Stimulated activated CD4-positive, alpha-beta T cell treated with anti-CD3 and anti-CD28 coated beads, TNF-alpha, amount 100 ng/mL, for 48 hours (primary cell): ENCODE measurements at regions not wholly inside any gene's neighbourhood (a gene's known extent, or its start where the extent isn't known, plus 50 kb on each side); places are given as distances from the start of the nearest gene placed in this dataset.
"Not testable (repeated sequence)": the region's sequence is repeated elsewhere in the genome, so short reads cannot be mapped to it uniquely, and the experiment has no call there.

Source experiments
- DNase-seq, 3 donors: peaks; one replicate each; pipeline ENCODE4 v3.0.0-alpha.2; 2020; ENCODE audit warnings: low read depth in 3 of 3

- DNase-seq, result no peak
Measured at GRCh38 chr7:88614736-88615135, 144.8 kb upstream of the ZNF804B start.

DNA sequence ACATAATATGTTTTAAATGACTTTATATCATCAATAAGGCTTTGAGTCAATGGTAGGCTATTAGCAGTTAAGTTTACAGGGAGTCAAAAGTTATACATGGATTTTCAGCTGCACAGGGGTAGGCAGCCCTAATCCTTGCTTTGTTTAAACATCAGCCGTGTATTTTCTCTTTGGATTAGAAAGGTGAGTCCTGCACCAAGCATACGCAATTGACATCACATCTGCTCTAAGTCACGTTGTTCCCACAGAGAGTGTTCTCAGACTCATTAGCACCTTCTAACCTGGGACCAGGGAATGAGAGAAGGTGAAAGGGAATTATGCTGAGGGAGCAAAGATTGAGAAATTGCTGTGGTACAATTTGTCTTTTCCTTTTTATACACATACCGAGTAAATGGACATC is 148.6 kb upstream of the ZNF804B start:
- DNase-seq, result no peak

DNA sequence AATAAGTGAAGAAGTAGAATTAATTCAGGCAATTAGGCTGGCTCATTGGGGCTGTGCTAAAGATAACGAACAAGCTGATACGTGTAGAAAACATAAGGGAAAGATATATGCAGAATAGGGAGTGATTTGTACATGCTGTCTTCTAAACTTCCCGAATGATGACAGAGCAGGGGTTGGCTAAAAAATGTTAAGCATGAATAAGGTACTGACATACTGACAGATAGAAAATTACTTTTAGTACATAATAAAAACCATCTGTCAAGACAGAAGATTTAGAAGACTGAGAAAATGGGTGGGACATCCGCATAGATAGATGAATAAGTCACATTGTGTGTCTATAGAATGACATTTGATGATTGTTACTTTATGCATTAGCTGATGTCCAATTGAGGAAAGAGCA is 158.8 kb upstream of the ZNF804B start:
- no peak for DNase-seq

DNA sequence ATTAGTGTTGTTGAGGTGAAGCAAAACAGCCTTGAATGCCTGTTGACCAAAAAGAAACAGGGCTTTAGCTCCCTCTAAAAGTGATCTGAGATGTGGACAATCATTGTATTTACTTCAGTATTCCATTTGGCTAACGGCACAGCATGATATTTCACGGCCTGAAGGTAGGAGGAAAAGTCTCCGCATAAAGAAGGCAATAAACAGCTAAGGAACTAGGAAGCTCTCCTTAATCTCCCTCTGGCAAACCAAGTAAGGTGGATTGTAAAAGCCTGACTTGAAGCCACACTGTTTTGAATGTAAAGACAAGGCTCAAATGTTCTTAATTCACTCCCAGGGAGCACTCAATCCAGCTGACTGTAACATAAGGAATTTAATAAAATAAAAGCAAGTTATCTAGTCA is 160.0 kb upstream of the ZNF804B start:
- no peak for DNase-seq

DNA sequence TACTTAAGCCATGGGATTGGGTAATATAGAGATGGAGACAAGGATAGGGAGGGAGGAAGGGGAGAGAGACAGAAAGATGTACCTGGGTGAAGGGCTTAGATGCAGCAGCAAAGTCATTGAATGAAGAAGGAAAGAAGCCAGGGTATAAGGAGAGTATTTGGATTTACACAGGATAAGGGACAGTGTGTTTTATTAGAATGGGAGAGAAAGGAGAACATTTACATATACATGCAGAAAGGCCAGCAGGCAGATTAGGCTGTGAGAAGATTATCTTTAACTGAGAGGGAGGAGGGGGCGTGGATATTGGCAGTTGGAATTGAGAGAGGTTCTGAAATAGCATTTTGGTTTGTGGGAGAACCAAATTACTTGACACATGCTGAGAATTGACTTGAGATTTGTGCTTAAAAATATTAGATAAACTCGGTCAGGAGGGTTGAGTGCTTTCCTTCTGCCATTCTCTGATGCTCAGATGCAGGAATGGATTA is 161.5 kb upstream of the ZNF804B start:
- no peak for DNase-seq

DNA sequence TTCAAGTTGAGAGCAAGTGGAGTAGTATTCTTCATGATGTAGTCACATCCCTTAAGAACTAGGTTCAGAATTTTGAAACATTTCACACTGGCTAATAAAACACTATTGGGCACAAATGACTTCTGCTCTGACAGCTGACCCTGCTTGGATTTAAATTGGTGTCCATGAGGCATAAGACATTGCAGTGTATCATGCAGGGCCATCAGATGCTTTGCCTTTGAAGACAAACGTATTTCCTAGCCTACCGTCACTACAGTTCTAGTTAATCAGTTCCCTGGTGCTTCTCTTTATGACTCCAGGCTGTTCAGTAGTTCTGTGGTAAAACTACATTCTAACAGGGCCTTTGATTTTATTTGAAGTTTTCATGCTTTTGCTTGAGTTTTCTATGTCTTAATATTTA is 168.5 kb upstream of the ZNF804B start:
- no peak for DNase-seq

GRCh38 chr7:88589927-88590326 is 169.6 kb upstream of the ZNF804B start:
- DNase-seq, result no peak

- DNase-seq, result no peak
Measured at GRCh38 chr7:88586890-88587289, 172.6 kb upstream of the ZNF804B start.

DNA sequence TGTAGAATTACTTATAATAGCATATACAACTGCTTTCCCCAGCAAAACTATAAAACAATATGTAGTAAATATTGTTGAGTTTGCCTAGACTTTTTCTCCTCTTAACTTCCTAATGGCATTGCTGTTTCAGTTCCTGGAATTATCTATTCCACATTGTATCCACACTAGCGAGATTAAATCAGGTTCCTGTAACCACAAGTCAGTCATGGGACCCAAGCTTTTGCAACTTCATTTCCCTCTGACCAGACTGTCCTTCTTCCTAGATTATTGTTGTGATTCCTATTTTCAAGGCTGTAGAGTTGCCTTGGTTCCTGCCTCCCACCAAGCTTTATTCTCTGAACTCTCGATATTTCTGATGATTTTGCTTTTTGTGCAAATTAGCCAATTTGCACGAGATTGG is 173.3 kb upstream of the ZNF804B start:
- DNase-seq, result no peak

- DNase-seq, result no peak
Measured at GRCh38 chr7:88576720-88577119, 182.8 kb upstream of the ZNF804B start.

DNA sequence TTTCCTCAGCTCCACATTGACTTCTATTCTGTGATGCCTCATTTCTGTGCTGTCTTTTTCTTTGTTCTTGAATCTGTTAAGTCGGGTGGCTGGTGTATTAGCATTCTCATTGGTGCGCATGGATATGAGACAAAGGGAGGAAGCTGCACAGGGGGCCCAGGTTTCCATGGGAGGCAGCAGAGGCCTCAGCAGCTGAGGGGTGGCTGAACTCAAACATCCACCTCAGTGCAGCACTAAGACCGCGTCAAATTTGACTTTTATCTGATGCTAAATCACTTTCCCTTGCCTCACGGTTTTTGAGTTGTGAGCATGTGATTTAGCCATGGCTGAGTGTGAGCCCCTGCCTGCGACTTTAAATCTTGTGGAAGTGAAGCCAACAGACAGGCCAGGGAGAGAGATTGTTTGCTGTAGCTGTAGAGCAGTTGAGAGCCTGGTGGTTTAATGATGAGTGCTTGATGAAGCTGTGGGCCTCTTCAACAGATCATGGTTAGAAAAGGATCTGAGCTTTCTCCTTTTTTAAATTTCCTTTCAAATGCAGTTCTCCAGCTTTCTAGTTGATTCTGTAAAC is 193.3 kb upstream of the ZNF804B start:
- no peak for DNase-seq

GRCh38 chr7:88565401-88565800 is 194.1 kb upstream of the ZNF804B start:
- DNase-seq, result no peak

DNA sequence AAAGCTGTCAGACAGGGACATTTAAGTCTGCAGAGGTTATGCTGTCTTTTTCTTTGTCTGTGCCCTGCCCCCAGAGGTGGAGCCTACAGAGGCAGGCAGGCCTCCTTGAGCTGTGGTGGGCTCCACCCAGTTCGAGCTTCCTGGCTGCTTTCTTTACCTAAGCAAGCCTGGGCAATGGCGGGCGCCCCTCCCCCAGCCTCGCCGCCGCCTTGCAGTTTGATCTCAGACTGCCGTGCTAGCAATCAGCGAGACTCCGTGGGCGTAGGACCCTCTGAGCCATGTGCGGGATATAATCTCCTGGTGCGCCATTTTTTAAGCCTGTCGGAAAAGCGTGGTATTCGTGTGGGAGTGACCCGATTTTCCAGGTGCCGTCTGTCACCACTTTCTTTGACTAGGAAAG is 203.1 kb upstream of the ZNF804B start:
- DNase-seq, result not testable (repeated sequence)

DNA sequence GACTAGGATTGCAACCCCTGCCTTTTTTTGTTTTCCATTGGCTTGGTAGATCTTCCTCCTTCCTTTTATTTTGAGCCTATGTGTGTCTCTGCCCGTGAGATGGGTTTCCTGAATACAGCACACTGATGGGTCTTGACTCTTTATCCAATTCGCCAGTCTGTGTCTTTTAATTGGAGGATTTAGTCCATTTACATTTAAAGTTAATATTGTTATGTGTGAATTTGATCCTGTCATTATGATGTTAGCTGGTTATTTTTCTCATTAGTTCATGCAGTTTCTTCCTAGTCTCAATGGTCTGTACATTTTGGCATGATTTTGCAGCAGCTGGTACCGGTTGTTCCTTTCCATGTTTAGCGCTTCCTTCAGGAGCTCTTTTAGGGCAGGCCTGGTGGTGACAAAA is 204.7 kb upstream of the ZNF804B start:
- DNase-seq, result not testable (repeated sequence)

DNA sequence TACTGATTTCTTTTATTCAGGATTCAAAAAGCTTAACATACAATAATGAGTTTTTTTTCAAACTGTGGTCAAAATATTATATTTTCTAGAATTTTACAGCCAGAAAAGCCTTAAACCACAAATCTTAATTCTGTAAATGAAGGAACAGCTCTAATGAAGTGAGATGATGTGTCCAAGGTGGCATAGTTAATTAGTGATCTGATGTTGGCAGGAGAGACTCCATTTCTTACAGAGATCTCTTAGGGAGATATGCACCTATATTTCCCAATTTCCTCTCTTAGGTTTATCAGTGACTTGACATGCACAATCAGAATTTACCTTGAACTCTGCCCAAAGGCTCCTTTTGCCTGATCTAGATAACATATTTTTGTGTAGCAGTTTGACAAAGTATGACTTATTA is 211.1 kb upstream of the ZNF804B start:
- no peak for DNase-seq

DNA sequence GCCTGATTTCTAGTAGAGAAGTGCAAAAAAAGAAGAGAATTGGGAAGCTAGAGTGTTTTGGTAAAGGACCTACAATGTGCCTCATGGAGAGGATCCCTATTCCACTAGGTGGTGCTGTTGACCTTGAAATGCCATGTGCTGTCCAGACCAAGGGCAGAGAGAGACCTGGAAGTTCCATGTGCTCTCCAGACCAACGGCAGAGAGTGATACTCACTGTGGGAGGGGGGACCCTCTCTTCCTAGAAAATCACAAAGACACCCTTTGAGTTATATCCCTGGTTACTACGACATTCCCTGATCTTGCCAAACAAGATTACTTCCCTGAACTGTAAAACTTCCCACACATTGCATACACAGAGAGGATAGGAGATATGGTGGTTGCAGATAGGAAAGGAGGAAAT is 212.7 kb upstream of the ZNF804B start:
- peak in 2 of 3 donors; percentile 0 to 3 for DNase-seq

- DNase-seq, result no peak
Measured at GRCh38 chr7:88545663-88546062, 213.8 kb upstream of the ZNF804B start.

DNA sequence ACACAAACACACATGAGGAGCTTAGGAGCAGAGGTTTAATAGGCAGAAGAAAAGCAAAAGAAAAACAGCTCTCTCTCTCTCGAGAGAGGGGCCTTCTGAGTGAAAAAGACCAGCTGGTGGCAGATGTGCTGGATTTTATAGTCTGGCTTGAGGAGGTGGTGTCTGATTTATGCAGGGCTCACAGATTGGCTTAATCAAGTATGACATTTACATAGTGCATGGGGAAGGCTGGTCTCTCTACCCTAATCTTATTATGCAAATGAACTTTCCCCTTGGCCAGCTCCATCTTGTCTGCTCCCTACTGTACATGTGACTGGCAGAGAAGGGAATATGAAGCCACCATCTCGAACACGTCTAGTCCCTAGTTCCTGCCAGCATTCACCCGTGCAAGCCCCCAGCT is 219.5 kb upstream of the ZNF804B start:
- DNase-seq, result no peak

DNA sequence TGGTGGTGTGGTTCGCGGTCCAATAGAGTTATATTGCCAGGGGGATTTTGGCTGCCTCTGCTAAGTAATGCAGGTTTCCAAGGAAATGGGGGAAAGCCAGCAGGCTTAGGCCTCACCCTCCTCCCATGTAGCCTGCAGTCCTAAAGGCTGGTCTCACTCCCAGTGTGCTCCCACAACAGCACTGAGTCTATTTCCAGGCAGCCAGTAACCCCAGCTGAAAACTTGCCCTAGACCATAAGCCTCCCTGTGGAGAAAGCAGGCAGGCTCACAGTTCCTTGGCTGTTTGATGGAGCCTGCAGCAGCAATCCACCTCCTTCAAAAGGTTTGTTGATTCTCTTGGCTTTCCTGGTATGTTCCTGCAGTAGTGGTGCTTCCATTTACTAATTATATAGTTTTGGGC is 220.0 kb upstream of the ZNF804B start:
- no peak for DNase-seq

DNA sequence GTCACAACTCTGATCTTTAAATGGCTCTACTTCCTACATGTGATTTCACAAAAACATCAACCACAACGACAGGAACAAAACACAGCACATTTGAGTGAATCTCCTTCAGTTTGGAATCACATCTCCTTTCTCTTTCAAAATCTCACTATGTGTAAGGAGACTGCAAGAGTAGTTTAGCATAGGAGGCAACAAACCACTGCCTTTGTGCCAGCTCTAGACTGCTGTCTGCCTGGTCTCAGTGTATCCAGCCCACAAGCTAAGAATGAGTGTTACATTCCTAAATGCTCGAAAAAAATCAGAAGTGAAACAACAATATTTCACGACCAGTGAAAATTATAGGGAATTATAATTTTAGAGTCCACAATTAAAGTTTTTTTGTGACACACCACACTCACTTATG is 217.0 kb upstream of the STEAP4 start:
- DNase-seq, result no peak

GRCh38 chr7:88522771-88523293 is 216.1 kb upstream of the STEAP4 start:
- DNase-seq, result no peak

GRCh38 chr7:88516429-88516828 is 209.7 kb upstream of the STEAP4 start:
- DNase-seq, result no peak

DNA sequence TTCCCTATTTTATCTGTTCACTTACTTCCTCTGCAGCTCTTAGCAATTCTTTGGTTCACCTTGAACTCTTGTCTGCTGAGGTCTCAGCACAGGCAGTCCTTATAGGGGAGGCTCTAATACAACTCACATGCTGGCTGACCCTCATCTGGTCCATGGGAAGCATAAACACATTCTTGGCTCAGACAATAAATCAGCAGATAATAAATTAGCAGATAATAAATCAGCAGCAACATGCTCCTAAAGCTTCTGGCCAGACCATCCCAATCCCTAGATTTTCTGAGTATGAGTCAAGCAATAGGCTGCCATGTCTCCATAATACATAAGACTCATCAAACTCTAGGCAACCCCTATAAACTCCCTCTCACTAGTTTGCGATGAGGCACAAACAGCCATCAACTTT is 208.6 kb upstream of the STEAP4 start:
- DNase-seq, result no peak

DNA sequence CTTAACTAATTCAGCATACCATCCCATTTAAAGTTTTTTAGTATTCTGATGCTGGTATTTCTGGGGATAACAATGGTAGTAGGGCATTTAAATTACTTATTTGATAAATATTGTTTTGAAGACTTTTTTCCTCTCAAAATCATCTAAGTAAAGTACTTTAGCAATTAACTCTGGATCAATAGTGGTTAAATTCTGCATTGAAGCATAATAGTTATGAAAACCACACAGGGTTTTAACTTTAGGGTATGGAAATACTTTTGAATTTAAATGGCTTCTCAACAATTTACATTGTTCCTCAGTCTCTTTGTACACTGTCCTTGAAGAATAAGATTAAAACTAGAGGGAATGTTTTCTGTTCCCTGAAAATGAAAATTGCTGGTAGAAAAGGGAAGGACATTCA is 202.6 kb upstream of the STEAP4 start:
- no peak for DNase-seq
